Kidney (tissue), 13 donors: ENCODE measurements at regions not wholly inside any gene's neighbourhood (a gene's known extent, or its start where the extent isn't known, plus 50 kb on each side); places are given as distances from the start of the nearest gene placed in this dataset.

Experiments
- DNase-seq, 5 donors: peaks; one replicate each; pipeline ENCODE4 v3.0.0-alpha.2; 2013 to 2020
- FAIRE-seq: peaks from 2 replicates; lab custom pipeline; 2012; peaks lifted over from hg19 to GRCh38; lab: Jason Lieb, UNC
- H3K27ac ChIP-seq, 2 donors: one replicate each; pipeline ENCODE4 v1.7.0; 2013; ENCODE audit warnings: low read depth in 2 of 2, low read length in 2 of 2, inconsistent platforms in 1 of 2
- H3K27me3 ChIP-seq: one replicate; pipeline ENCODE4 v1.7.1; 2013; ENCODE audit warnings: low read length, inconsistent platforms; ENCODE audit not compliant: control insufficient read depth, insufficient read depth
- H3K36me3 ChIP-seq, 3 donors: one replicate each; pipeline versions ENCODE4 v1.7.0 to v1.7.1; 2013; ENCODE audit warnings: low read length in 3 of 3, control low read depth in 1 of 3, inconsistent platforms in 1 of 3; ENCODE audit not compliant: insufficient read depth in 3 of 3, control insufficient read depth in 2 of 3
- H3K4me1 ChIP-seq, 3 donors: one replicate each; pipeline versions ENCODE4 v1.7.0 to v1.7.1; 2013; ENCODE audit warnings: low read length in 3 of 3, inconsistent platforms in 1 of 3, low read depth in 1 of 3; ENCODE audit not compliant: control insufficient read depth in 2 of 3, insufficient read depth in 2 of 3
- H3K4me3 ChIP-seq, 3 donors: one replicate each; pipeline versions ENCODE4 v1.7.0 to v1.8.1; 2013; ENCODE audit warnings: low read length in 3 of 3, control low read depth in 1 of 3, inconsistent platforms in 1 of 3
- H3K9ac ChIP-seq, 3 donors: one replicate each; pipeline versions ENCODE4 v1.7.0 to v1.7.1; 2013; ENCODE audit warnings: low read length in 3 of 3, control low read depth in 1 of 3, inconsistent platforms in 1 of 3
- H3K9me3 ChIP-seq, 3 donors: one replicate each; pipeline versions ENCODE4 v1.7.0 to v1.7.1; 2013; ENCODE audit warnings: low read length in 3 of 3, control low read depth in 1 of 3, inconsistent platforms in 1 of 3; ENCODE audit not compliant: control insufficient read depth in 2 of 3, insufficient read depth in 1 of 3
- CTCF ChIP-seq: IDR thresholded peaks from 3 replicates; pipeline ENCODE4 v1.5.1; 2012; ENCODE audit warnings: mild to moderate bottlenecking, moderate library complexity, borderline replicate concordance; ENCODE audit not compliant: insufficient read depth; ENCODE audit errors: extremely low read depth
- intact Hi-C: fragments of 100-400 bp; cut with DNase I; formaldehyde crosslinking; loops from one replicate; pipeline ENCODE4 v1.11.1; 2022
- donor health status: control.
- donor health status: control.
- donor health status: control.
- donor health status: control.
- donor health status: control.
- donor health status: DM: yes; HTN: yes; CAD: no.
- donor health status: Normal renal cell carcinoma (clear cell type).

- Histone ChIP-seq H3K9ac (no peak overlapping the region), H3K27ac (no peak overlapping the region), H3K36me3 (no peaks in the 10 kb centered on the region), H3K4me1 (no peaks in the 10 kb centered on the region), H3K27me3 (no peaks in the 10 kb centered on the region), H3K9me3 (no peaks in the 10 kb centered on the region), H3K4me3 (no peak overlapping the region)
- intact Hi-C loops = no loop called here
- TF ChIP-seq CTCF = no peak
- DNase-seq (no peak), FAIRE-seq (no peak)
These were observed 1128.5 kb downstream of the TBL1XR1 start for GRCh38 chr3:176068750-176069149.

GRCh38 chr3:176058856-176059255 is 1138.4 kb downstream of the TBL1XR1 start:
- Histone ChIP-seq H3K9me3 (no peaks in the 10 kb centered on the region), H3K36me3 (no peaks in the 10 kb centered on the region), H3K4me1 (no peaks in the 10 kb centered on the region), H3K9ac (no peak overlapping the region), H3K27ac (no peak overlapping the region), H3K27me3 (no peaks in the 10 kb centered on the region), H3K4me3 (no peak overlapping the region)
- intact Hi-C loops = no loop called here
- TF ChIP-seq CTCF = no peak
- DNase-seq (no peak), FAIRE-seq (no peak)

GRCh38 chr3:176055836-176056235 is 1141.4 kb downstream of the TBL1XR1 start:
- intact Hi-C loops = no loop called here
- Histone ChIP-seq H3K4me3 (no peak overlapping the region), H3K4me1 (no peaks in the 10 kb centered on the region), H3K27ac (no peak overlapping the region), H3K9ac (no peak overlapping the region), H3K9me3 (no peaks in the 10 kb centered on the region), H3K27me3 (no peaks in the 10 kb centered on the region), H3K36me3 (no peaks in the 10 kb centered on the region)
- TF ChIP-seq CTCF = no peak
- no peak for DNase-seq
- no peak for FAIRE-seq

GRCh38 chr3:176051766-176052165 is 1145.5 kb downstream of the TBL1XR1 start:
- DNase-seq (no peak), FAIRE-seq (no peak)
- Histone ChIP-seq H3K27ac (no peak overlapping the region), H3K9me3 (no peaks in the 10 kb centered on the region), H3K9ac (no peak overlapping the region), H3K27me3 (no peaks in the 10 kb centered on the region), H3K36me3 (no peaks in the 10 kb centered on the region), H3K4me3 (no peak overlapping the region), H3K4me1 (no peaks in the 10 kb centered on the region)
- intact Hi-C loops = no loop called here
- TF ChIP-seq CTCF = no peak
